Loucy (cell line): ENCODE measurements at regions not wholly inside any gene's neighbourhood (a gene's known extent, or its start where the extent isn't known, plus 50 kb on each side); places are given as distances from the start of the nearest gene placed in this dataset.
"Not testable (repeated sequence)": the region's sequence is repeated elsewhere in the genome, so short reads cannot be mapped to it uniquely, and the experiment has no call there.

Experiments used
- EZH2phosphoT487 ChIP-seq: fragments of 200-600 bp; IDR thresholded peaks from 2 replicates; pipeline ENCODE4 v1.6.1; 2018; ENCODE audit warnings: antibody characterized with exemption, mild to moderate bottlenecking, moderate library complexity, borderline replicate concordance
- TF ChIP-seq, protein P1 (sequence below): fragments of 200-600 bp; sonication (generic); conservative IDR thresholded peaks from 2 replicates; pipeline ENCODE4 v1.5.1; 2014; ENCODE audit warnings: mild to moderate bottlenecking, antibody characterized with exemption, low read length

DNA sequence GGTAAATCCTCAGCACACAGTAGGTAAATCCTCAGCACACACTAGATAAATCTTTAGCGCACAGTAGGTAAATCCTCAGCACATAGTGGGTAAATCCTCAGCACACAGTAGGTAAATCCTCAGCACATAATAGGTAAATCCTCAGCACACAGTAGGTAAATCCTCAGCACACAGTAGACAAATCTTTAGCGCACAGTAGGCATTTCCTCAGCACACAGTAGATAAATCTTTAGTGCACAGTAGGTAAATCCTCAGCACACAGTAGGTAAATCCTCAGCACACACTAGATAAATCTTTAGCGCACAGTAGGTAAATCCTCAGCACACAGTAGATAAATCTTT lies 102.0 kb downstream of the MICALL2 start:
- TF ChIP-seq, protein P1, sequence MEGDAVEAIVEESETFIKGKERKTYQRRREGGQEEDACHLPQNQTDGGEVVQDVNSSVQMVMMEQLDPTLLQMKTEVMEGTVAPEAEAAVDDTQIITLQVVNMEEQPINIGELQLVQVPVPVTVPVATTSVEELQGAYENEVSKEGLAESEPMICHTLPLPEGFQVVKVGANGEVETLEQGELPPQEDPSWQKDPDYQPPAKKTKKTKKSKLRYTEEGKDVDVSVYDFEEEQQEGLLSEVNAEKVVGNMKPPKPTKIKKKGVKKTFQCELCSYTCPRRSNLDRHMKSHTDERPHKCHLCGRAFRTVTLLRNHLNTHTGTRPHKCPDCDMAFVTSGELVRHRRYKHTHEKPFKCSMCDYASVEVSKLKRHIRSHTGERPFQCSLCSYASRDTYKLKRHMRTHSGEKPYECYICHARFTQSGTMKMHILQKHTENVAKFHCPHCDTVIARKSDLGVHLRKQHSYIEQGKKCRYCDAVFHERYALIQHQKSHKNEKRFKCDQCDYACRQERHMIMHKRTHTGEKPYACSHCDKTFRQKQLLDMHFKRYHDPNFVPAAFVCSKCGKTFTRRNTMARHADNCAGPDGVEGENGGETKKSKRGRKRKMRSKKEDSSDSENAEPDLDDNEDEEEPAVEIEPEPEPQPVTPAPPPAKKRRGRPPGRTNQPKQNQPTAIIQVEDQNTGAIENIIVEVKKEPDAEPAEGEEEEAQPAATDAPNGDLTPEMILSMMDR: not testable (repeated sequence)
- not testable (repeated sequence) for TF ChIP-seq EZH2phosphoT487
